ENCODE measurements at regions not wholly inside any gene's neighbourhood (a gene's known extent, or its start where the extent isn't known, plus 50 kb on each side); places are given as distances from the start of the nearest gene placed in this dataset.

GRCh38 chr7:12139416-12139815 is 71.7 kb upstream of the TMEM106B start:
- no peaks in the 10 kb centered on the region for H3K36me3 ChIP-seq (ENCODE audit: control insufficient read depth, insufficient read depth, low read length)
- H3K4me3 ChIP-seq (ENCODE audit: low read depth, low read length) = no peak overlapping the region
- no peak for TF ChIP-seq CTCF (IDR thresholded peaks at IDR 0.05; ENCODE audit: insufficient read depth, low read length, poor library complexity, severe bottlenecking)
- no peak for DNase-seq (ENCODE audit: low read depth)
- no peaks in the 10 kb centered on the region for H3K27me3 ChIP-seq (ENCODE audit: control insufficient read depth, insufficient read depth, low read length)

- Histone ChIP-seq H3K27me3 (ENCODE audit: control insufficient read depth, insufficient read depth, low read length) (no peaks in the 10 kb centered on the region), H3K4me3 (ENCODE audit: low read depth, low read length) (no peak overlapping the region), H3K36me3 (ENCODE audit: control insufficient read depth, insufficient read depth, low read length) (no peaks in the 10 kb centered on the region)
- no peak for DNase-seq (ENCODE audit: low read depth)
- no peak for TF ChIP-seq CTCF (IDR thresholded peaks at IDR 0.05; ENCODE audit: insufficient read depth, low read length, poor library complexity, severe bottlenecking)
Observed at GRCh38 chr7:12146813-12147212, 64.3 kb upstream of the TMEM106B start.

DNA sequence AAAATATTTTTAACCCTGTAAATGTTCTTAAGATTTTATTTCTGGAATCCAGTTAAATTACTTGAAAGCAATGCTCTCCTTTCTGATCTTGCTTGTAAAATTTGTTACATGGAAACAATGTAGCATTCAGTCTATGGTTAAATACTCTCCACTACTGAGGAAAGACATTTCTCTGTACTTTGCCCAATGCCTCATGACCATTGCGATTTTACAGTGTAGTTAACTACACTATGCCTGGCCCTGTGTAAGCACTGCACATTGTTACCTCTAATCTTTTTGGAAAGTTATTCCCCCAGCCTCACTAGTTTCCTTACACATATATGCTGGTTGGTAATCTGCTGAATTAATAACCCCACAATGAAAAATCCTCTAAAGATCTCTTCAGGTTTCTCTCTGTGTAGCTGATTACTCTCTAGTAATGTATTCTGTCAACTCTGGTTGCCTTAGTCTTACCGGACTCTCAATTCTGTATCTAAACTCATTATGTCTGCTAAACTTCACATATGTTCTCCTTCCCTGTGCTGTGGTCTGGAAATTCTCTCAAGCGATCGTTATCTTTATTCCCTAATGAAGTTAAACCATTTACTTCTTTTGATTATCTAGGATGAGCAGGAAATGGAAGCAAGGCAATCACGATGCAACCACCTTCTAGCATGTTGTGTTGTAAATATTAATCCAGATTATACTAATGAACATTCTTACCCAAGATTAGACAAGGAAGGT is 58.7 kb upstream of the TMEM106B start:
- Histone ChIP-seq H3K4me3 (ENCODE audit: low read depth, low read length) (no peak overlapping the region), H3K27me3 (ENCODE audit: control insufficient read depth, insufficient read depth, low read length) (no peaks in the 10 kb centered on the region), H3K36me3 (ENCODE audit: control insufficient read depth, insufficient read depth, low read length) (no peaks in the 10 kb centered on the region)
- TF ChIP-seq CTCF (IDR thresholded peaks at IDR 0.05; ENCODE audit: insufficient read depth, low read length, poor library complexity, severe bottlenecking) = no peak
- no peak for DNase-seq (ENCODE audit: low read depth)

DNA sequence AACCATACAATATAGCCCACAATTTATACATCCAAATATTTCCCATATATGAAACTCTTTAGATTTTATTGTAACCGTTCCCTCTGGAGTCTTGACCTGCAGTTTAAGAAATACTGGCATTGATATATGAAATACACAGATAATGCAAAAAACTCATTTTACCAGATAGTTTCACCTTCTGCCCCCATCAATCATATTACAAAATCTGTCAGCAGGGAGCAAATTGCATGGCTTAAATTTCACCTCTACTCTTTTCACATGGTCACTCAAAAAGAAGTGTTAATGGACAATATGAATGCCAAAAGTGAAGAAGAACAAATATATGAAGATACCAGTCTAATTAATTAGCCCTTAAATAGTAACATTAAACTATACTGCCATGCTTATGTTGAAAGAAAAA is 57.0 kb upstream of the TMEM106B start:
- no peak for DNase-seq (ENCODE audit: low read depth)
- TF ChIP-seq CTCF (IDR thresholded peaks at IDR 0.05; ENCODE audit: insufficient read depth, low read length, poor library complexity, severe bottlenecking) = no peak
- Histone ChIP-seq H3K27me3 (ENCODE audit: control insufficient read depth, insufficient read depth, low read length) (no peaks in the 10 kb centered on the region), H3K4me3 (ENCODE audit: low read depth, low read length) (no peak overlapping the region), H3K36me3 (ENCODE audit: control insufficient read depth, insufficient read depth, low read length) (no peaks in the 10 kb centered on the region)

DNA sequence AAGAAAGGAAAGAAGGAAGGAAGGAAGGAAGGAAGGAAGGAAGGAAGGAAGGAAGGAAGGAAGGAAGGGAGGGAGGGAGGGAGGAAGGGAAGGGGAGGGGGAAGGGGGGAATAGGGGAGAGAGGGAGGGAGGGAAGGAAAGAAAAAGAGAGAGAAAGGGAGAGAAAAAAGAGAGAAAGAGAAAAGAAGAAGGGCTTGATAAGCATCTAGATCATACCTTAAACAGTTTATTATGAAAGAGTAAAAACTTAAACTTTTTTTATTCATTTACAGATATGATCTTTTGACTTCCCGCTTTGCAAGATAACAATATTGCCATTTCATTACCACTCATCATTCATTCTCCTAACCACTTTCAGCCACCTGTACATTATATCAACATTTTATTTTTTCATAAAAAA is 53.6 kb upstream of the TMEM106B start:
- H3K36me3 ChIP-seq (ENCODE audit: control insufficient read depth, insufficient read depth, low read length) = no peaks in the 10 kb centered on the region
- H3K4me3 ChIP-seq (ENCODE audit: low read depth, low read length) = no peak overlapping the region
- no peaks in the 10 kb centered on the region for H3K27me3 ChIP-seq (ENCODE audit: control insufficient read depth, insufficient read depth, low read length)
- TF ChIP-seq CTCF (IDR thresholded peaks at IDR 0.05; ENCODE audit: insufficient read depth, low read length, poor library complexity, severe bottlenecking) = no peak
- DNase-seq (ENCODE audit: low read depth) = no peak

Measured in kidney epithelial cell (primary cell).